HG02642 (cell line): ENCODE measurements at regions not wholly inside any gene's neighbourhood (a gene's known extent, or its start where the extent isn't known, plus 50 kb on each side); places are given as distances from the start of the nearest gene placed in this dataset.

ENCODE experiments used
- ATAC-seq: cut with Tn5 transposase; IDR thresholded peaks from one replicate; pipeline ENCODE4 v1.9.1; 2021; ENCODE audit warnings: mild to moderate bottlenecking; ENCODE audit not compliant: unreplicated experiment, poor library complexity

GRCh38 chr10:52927678-52928077 lies 155.1 kb upstream of the MBL2 start:
- ATAC-seq = no peak

DNA sequence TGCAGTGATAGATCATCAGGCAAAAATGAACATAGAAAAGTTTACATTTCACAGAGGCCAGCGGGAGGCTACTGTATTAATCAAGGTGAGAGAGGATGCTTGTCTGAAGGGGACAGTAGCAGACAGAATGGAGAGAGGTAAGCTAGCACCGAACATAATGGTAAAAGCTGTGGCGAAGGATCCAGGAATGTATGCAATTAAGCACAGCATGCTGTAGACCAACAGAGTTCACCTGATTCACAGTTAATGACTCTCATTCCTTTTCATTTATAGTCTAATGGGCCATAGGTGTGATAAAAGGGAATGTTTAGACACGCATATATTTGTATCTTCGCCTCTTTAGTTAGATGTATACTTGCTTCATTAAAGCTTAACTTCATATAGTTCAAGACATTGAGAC lies 150.9 kb upstream of the MBL2 start:
- ATAC-seq = no peak

DNA sequence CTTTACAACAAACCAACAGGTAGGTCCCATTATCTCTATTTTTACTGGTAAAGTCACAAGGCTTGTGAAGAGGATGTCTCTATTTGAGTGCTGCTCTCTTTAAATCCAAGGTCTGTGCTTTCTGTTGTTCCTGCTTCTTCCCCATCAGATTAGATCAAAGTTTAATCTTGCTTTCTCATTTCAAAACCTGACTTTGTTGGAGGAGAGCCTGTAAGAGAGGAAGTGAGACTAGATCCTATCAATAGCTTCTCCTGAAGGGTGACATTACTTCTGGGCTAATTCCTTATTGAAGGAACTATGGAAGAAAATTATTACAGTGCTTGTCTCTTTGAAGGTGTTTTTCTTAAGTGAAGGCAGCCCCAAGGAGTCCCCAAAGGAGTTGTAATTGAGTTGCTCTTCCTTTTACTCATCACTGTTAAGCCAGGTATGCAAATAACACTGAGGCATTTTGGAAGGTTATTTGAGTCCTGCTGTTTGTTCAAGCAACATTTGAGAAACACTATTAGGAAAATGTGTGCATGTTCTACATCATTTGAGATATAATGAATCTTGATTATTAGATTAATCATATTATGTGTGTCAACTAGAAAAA lies 146.2 kb upstream of the MBL2 start:
- no peak for ATAC-seq

GRCh38 chr10:52915391-52915790 lies 142.8 kb upstream of the MBL2 start:
- no peak for ATAC-seq

DNA sequence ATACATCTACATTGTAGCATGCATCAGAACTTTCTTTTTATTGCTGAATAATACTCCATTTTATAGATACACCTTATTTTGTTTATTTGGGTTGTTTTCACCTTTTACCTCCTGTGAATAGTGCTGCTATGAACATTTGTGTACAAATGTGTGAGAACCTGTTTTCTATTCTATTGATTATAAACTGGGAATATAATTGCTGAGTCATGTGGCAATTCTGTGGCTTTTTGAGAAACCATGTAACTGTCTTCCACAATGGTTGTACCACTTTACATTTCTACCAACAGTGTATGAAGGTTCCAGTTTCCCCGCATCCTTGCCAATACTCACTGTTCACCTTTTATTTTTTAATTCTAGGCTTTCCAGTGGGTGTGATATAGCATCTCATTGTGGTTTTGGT lies 138.6 kb upstream of the MBL2 start:
- no peak for ATAC-seq

GRCh38 chr10:52908478-52908877 lies 135.9 kb upstream of the MBL2 start:
- no peak for ATAC-seq

GRCh38 chr10:52906046-52906445 lies 133.5 kb upstream of the MBL2 start:
- ATAC-seq = no peak

GRCh38 chr10:52903397-52903938 lies 130.9 kb upstream of the MBL2 start:
- no peak for ATAC-seq

DNA sequence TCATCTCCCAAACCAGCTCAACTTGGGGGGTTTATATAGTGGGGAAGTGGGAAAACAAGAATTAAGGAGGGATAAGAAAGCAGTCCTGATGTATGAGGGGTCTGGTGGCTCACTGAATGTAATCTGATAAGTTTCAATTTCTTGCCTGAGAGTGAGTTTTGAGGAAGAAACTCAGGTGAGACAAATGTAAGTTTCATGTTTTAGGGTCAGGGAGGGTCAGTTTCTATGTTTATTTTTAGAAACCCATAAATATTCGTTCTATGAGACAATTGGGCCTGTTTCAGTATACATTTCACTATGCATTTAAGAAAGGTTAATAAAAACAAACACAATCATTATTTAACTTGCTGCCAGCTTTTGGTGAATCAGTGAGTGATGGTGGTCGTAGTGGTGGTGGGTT lies 128.0 kb upstream of the MBL2 start:
- ATAC-seq = no peak

DNA sequence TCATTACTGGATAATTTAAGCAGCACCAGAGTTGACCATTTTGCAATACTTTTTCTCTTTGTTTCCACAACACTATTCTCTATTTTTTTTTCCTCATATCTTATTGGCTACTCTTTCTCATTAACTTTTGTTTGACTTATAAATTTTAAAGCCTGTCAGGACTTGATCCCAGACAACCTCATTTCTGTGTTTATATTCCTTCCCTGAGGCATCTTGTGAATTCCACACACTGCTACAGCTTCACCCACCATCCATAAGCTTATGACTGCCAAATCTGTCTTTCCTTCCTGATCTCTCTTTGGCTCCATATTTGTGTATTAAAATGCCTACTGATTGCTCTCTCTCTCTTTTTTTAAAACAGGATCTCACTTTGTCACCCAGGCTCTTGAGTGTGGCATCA lies 124.6 kb upstream of the MBL2 start:
- ATAC-seq = no peak

DNA sequence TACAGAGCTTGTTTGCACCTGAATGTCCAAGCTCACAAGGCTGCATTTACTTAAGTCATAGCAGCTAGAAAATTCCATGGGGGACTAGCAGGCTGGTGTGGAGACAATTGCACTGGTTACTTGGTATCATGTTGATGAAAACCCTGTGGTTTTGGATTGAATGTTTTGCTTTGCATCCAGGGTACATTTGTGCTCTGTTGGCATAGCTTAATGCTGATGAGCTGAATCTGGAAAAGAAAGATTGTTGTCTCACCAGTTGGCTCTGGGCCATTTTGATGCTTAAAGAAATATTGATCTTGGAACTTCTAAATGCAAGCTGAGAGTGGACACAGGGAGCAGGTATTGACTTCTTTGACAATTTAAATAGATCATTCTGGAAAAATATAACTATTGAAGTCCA lies 122.5 kb upstream of the MBL2 start:
- no peak for ATAC-seq

- no peak for ATAC-seq
Observed at GRCh38 chr10:52890281-52890680, 117.7 kb upstream of the MBL2 start.

GRCh38 chr10:52889611-52890010 lies 117.0 kb upstream of the MBL2 start:
- ATAC-seq = no peak

DNA sequence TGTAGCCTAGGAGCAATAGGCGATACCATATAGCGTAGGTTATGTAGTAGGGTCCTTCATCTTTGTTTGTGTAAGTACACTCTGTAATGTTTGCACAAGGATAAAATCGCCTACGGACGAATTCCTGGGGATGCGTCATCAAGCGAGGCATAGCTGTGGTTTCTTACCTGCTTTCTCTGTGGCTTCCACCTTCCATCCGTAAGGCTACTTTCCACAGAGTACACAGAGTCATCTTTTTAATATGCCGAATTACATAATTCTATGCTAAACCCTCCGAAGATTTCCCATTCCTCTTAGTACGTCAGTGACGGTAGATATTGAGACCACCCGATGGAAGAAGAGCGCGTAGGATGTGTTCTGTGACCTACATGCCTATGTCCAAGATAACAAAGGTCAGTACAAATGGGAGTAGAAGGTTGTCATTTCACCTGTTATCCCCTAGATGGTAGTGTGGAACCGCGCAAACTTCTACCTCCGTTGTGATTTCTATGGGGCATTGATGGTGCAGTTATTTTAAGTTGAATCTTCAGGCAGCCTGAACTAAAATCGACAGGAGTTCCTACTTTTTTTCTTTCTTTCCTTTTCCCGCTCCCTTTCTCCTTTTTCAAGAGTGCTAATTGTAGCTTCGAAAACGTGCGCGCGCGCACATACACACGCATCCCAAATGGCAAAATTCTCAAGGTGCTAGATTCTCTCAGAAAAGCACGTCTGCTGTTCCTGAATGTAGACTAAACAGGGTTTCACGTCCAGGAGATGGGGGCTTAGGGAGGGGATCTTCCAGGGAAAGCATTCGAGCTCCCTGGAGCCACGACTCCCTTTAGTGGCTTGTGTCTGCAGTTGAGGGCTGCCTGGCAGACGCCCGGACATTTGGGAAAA lies 111.7 kb upstream of the MBL2 start:
- peak; percentile 98 for ATAC-seq

- ATAC-seq = no peak
Observed at GRCh38 chr10:52879091-52879807, 106.7 kb upstream of the MBL2 start.

DNA sequence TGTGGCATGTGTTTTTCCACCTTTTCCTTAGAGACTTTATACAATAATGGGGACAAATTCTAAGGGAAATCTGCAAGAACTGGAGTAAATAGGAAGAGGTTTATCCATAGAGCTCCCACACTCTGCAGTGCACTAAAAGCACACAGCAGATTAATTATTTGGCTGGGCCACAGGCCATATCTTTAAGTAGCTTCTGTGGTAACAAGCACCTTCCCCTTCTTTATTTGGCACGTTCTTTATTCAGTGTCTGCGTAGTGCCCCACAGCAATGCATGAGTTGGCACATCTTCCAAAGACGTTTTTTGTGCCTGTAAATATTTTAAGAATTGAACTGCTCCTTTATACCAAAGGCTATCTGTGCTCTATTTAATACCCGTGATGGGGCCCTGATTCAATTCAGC lies 104.9 kb upstream of the MBL2 start:
- no peak for ATAC-seq

DNA sequence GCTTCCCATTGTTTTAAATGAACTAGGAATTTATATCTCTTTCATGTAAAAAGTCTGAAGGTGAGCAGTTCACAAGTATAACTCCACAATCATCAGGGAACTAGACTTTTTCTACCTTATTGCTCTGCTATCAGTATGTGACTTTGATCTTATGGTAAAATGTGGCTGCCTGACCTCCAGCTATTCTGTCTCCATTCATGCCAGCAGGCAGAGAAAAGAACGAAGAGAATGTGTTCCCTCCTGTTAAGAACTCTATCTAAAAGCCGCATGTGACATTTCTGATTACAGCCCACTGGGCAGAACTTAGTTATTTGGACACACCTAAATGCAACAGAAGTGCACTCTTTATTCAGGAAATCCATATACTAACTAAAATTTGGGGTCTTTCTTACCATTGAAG lies 102.8 kb upstream of the MBL2 start:
- no peak for ATAC-seq

GRCh38 chr10:52874581-52874980 lies 102.0 kb upstream of the MBL2 start:
- ATAC-seq = no peak

DNA sequence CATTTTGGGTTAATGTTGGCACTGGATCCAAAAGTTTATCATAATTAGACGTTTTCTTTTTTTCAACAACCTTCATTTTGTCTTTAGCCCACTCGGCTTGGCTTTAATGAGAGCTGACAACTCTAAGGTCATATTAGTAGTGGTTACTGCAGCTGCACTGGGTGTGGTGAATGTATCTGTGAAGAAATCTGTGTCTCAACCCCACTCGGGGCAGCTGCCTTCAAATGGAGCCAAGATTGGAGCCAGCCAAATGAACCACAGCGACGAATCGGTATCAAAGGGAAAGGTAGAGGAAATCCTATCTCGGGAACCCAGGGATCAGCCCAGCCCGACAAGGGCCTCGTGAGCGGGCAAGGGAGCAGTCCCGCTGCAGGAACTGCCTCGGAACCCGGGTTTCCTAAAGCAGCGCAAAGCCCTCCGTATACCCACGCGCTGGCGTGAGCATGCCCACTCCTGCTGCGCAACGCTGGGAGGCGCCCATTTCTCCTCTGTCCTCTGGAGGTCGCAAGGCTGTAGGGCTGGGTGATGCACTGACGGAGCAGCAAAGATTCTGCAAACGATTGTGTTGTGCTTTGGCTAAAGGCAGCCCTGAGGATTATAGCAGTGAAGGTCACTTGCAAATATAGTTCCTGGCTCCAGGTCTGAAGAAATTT lies 98.7 kb upstream of the MBL2 start:
- ATAC-seq = no peak

DNA sequence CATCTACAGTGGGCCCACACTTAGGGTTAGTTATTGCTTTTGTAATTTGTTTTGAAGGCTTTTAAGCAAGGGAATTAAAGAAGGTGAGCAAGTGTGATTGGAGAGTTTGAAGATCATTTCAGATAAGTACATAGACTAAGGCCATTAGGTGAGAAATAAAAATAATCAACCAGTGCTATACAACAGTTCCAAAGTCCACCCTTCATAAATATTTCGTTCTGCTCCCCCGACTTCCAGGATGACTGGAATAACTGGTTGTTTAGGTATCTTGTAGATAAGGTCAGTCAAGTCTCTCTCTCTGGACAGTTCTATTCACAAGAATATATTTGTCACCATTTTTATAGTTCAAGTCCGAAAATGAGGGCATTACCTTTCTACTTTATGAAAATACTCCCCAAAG lies 98.0 kb upstream of the MBL2 start:
- no peak for ATAC-seq

DNA sequence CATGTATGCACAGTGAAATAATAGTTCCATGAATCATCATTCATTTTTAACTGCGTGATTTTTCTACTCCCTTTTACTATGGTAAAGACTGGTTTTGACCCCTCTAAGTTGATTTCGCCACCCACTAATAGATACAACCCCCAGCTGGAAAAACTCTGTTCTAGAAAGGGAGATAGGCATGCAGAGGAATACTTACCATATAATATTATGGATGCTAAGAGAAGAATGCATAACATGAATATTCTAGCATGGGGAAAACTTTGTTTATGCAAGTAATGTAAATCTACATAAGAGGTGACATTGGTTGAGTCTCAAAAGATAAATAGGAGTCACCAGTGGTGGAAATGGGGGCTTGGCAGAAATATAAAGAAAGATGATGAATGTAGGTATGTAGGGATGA lies 97.3 kb upstream of the MBL2 start:
- ATAC-seq = no peak
